Neural progenitor cell (in vitro differentiated cells): ENCODE measurements at regions not wholly inside any gene's neighbourhood (a gene's known extent, or its start where the extent isn't known, plus 50 kb on each side); places are given as distances from the start of the nearest gene placed in this dataset.

Source experiments
- DNase-seq: peaks from one replicate; pipeline ENCODE4 v3.0.0-alpha.2; 2016; ENCODE audit warnings: low spot score
- H2AFZ ChIP-seq: fragments of 200-600 bp; sonication (generic); replicated peaks from 2 replicates; pipeline ENCODE4 v1.6.1; 2016; ENCODE audit warnings: antibody characterized with exemption
- H3F3A ChIP-seq: fragments of 200-600 bp; sonication (generic); 2 replicates; pipeline ENCODE4 v1.6.1; 2016; ENCODE audit warnings: antibody characterized with exemption, low read depth
- H3K27ac ChIP-seq: fragments of 200-600 bp; sonication (generic); 2 replicates; pipeline ENCODE4 v1.5.1; 2016; ENCODE audit warnings: mild to moderate bottlenecking
- H3K27me3 ChIP-seq: fragments of 200-600 bp; sonication (generic); 2 replicates; pipeline ENCODE4 v1.6.1; 2016; ENCODE audit warnings: mild to moderate bottlenecking, moderate library complexity
- H3K36me3 ChIP-seq: fragments of 200-600 bp; sonication (generic); 2 replicates; pipeline ENCODE4 v1.5.1; 2016
- H3K4me1 ChIP-seq: fragments of 200-600 bp; sonication (generic); 2 replicates; pipeline ENCODE4 v1.6.1; 2016; ENCODE audit warnings: mixed run types
- H3K4me2 ChIP-seq: fragments of 200-600 bp; sonication (generic); 2 replicates; pipeline ENCODE4 v1.6.1; 2016
- H3K4me3 ChIP-seq: fragments of 200-600 bp; sonication (generic); 2 replicates; pipeline ENCODE4 v1.5.1; 2016
- H3K79me2 ChIP-seq: fragments of 200-600 bp; sonication (generic); 2 replicates; pipeline ENCODE4 v1.6.1; 2016; ENCODE audit warnings: low read depth
- H3K9ac ChIP-seq: fragments of 200-600 bp; sonication (generic); 2 replicates; pipeline ENCODE4 v1.6.1; 2016
- H3K9me3 ChIP-seq: fragments of 200-600 bp; sonication (generic); 2 replicates; pipeline ENCODE4 v1.5.1; 2016; ENCODE audit warnings: low read depth
- H4K20me1 ChIP-seq: fragments of 200-600 bp; sonication (generic); 2 replicates; pipeline ENCODE4 v1.6.1; 2016; ENCODE audit warnings: low read depth
- H3K27ac Mint-ChIP-seq: 3 replicates; pipeline ENCODE4 v1.8.0; 2021; ENCODE audit warnings: mixed read lengths
- H3K27me3 Mint-ChIP-seq: 2 replicates; pipeline ENCODE4 v1.8.0; 2022; ENCODE audit warnings: low read depth, mild to moderate bottlenecking, inconsistent platforms, moderate library complexity, mixed read lengths; ENCODE audit not compliant: insufficient read depth
- H3K36me3 Mint-ChIP-seq: 3 replicates; pipeline ENCODE4 v1.8.0; 2021; ENCODE audit warnings: mixed read lengths
- H3K4me1 Mint-ChIP-seq: 3 replicates; pipeline ENCODE4 v1.8.0; 2021; ENCODE audit warnings: mixed read lengths
- H3K4me3 Mint-ChIP-seq: 3 replicates; pipeline ENCODE4 v1.8.0; 2021; ENCODE audit warnings: mild to moderate bottlenecking, moderate library complexity, mixed read lengths
- H3K9me3 Mint-ChIP-seq: 3 replicates; pipeline ENCODE4 v1.8.0; 2020; ENCODE audit warnings: mixed read lengths
- CTCF ChIP-seq: fragments of 200-600 bp; sonication (generic); IDR thresholded peaks from 2 replicates; pipeline ENCODE4 v1.5.1; 2017; ENCODE audit warnings: antibody characterized with exemption, mild to moderate bottlenecking
- EZH2 ChIP-seq: fragments of 200-600 bp; sonication (generic); IDR thresholded peaks from 2 replicates; pipeline ENCODE4 v1.6.1; 2017; ENCODE audit warnings: antibody characterized with exemption, mild to moderate bottlenecking, moderate library complexity
- EZH2phosphoT487 ChIP-seq: fragments of 200-600 bp; sonication (generic); IDR thresholded peaks from 2 replicates; pipeline ENCODE4 v1.6.1; 2017; ENCODE audit warnings: antibody characterized with exemption

DNA sequence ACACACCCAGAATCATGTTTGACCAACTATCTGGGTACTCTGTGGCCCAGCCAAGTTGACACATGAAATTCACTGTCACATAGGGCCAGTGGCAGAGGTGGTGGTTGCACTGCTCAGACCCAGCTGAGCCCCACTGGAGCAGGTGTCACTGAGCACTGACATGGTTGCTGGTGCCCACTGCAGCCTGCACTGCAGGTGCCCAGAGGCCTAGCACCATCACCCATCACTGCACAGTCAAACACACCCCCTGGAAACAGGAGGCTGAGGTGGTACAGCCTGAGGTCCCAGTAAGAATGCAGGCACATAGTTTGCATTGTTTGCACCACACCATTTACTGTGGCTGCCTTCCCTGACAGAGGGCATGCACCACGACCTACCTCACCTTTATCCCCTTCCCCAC is 278.7 kb upstream of the MGAT5 start:
- Mint-ChIP-seq H3K36me3 (no peaks in the 10 kb centered on the region), H3K9me3 (no peaks in the 10 kb centered on the region), H3K4me1 (no peaks in the 10 kb centered on the region), H3K27ac (no peak overlapping the region), H3K27me3 (peaks cover 6% of the 10 kb centered on the region), H3K4me3 (no peak overlapping the region)
- Histone ChIP-seq H3K4me2 (no peak overlapping the region), H3K4me3 (no peak overlapping the region), H4K20me1 (no peaks in the 10 kb centered on the region), H3K27ac (no peak overlapping the region), H3K9ac (no peak overlapping the region), H3K4me1 (no peaks in the 10 kb centered on the region), H3K9me3 (no peaks in the 10 kb centered on the region), H2AFZ (no peak overlapping the region), H3F3A (no peaks in the 10 kb centered on the region), H3K36me3 (no peaks in the 10 kb centered on the region), H3K79me2 (no peaks in the 10 kb centered on the region), H3K27me3 (no peaks in the 10 kb centered on the region)
- TF ChIP-seq EZH2phosphoT487: no peak
- TF ChIP-seq EZH2: no peak
- no peak for TF ChIP-seq CTCF
- DNase-seq: no peak

DNA sequence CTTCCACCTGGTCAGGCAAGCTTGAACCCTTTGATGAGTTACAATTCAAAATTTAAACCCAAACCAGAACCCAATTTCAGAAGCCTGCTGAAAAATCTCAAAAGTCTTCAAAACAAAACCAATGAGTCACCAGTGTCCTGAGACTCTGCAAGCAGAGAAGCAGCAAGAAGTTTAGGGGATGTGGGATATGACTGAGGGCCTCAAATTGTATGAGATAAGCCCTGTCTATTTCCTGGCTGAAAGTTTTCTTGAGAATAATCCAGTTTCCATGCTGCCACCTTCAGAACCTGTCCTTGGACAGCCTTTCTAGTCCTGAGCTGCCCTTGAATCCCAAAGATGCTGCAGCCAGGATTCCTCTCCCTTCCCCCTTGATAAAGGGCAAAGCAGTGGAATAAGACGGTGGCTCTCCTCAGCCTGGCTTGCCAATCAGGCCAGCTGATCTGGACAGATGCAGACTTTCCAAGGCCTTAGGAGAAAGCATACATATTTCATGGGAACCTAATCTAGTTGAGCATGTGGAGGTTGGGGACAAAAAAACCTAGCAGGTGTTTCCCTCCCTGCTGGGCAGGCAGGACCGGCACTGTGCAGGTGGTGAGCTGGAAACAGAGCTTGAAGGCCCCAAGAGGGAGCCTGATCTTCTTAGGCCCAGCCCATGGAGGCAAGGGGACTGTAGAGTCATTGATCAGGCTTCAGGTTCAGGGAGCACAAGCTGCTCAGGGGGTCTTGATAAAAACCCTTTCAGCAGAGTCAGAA is 278.0 kb upstream of the MGAT5 start:
- H3K4me1 Mint-ChIP-seq: no peaks in the 10 kb centered on the region
- H3K9me3 ChIP-seq: no peaks in the 10 kb centered on the region
- no peak for DNase-seq
- H3K27ac ChIP-seq: no peak overlapping the region
- H3K79me2 ChIP-seq: no peaks in the 10 kb centered on the region
- H3K9me3 Mint-ChIP-seq: no peaks in the 10 kb centered on the region
- no peak overlapping the region for H3K4me3 ChIP-seq
- H3K4me2 ChIP-seq: no peak overlapping the region
- no peaks in the 10 kb centered on the region for H3K36me3 ChIP-seq
- no peak overlapping the region for H3K27ac Mint-ChIP-seq
- H3K27me3 Mint-ChIP-seq: peaks cover 6% of the 10 kb centered on the region
- H3F3A ChIP-seq: no peaks in the 10 kb centered on the region
- H3K36me3 Mint-ChIP-seq: no peaks in the 10 kb centered on the region
- no peaks in the 10 kb centered on the region for H4K20me1 ChIP-seq
- no peak overlapping the region for H2AFZ ChIP-seq
- no peaks in the 10 kb centered on the region for H3K27me3 ChIP-seq
- no peak for TF ChIP-seq CTCF
- no peak overlapping the region for H3K4me3 Mint-ChIP-seq
- no peak overlapping the region for H3K9ac ChIP-seq
- no peaks in the 10 kb centered on the region for H3K4me1 ChIP-seq

- H3K4me1 Mint-ChIP-seq: no peaks in the 10 kb centered on the region
- Histone ChIP-seq H3K9me3 (no peaks in the 10 kb centered on the region), H4K20me1 (no peaks in the 10 kb centered on the region), H3K4me3 (no peak overlapping the region), H3K4me1 (no peaks in the 10 kb centered on the region), H3K36me3 (no peaks in the 10 kb centered on the region), H3K27me3 (no peaks in the 10 kb centered on the region), H3K9ac (no peak overlapping the region), H3K79me2 (no peaks in the 10 kb centered on the region), H3K4me2 (no peak overlapping the region), H3F3A (no peaks in the 10 kb centered on the region), H2AFZ (no peak overlapping the region), H3K27ac (no peak overlapping the region)
- no peak for DNase-seq
- no peak for TF ChIP-seq EZH2phosphoT487
- no peak for TF ChIP-seq CTCF
- TF ChIP-seq EZH2: no peak
- no peaks in the 10 kb centered on the region for H3K36me3 Mint-ChIP-seq
- H3K27ac Mint-ChIP-seq: no peak overlapping the region
- H3K4me3 Mint-ChIP-seq: no peak overlapping the region
- no peaks in the 10 kb centered on the region for H3K9me3 Mint-ChIP-seq
- peaks cover 6% of the 10 kb centered on the region for H3K27me3 Mint-ChIP-seq
These were observed 277.2 kb upstream of the MGAT5 start for GRCh38 chr2:133976659-133977058.
